Prostate gland (tissue), 2 donors: ENCODE measurements at regions not wholly inside any gene's neighbourhood (a gene's known extent, or its start where the extent isn't known, plus 50 kb on each side); places are given as distances from the start of the nearest gene placed in this dataset.

Experiments used
- CTCF ChIP-seq, 4 experiments: fragments of 200-600 bp in 2 of 4; fragments of 450-650 bp in 2 of 4; sonication (generic) in 2 of 4; IDR thresholded peaks; 1 replicate in 3 of 4; 2 replicates in 1 of 4; pipeline ENCODE4 v1.5.1; 2016 to 2019; ENCODE audit warnings: antibody characterized with exemption in 4 of 4, mild to moderate bottlenecking in 2 of 4, moderate library complexity in 2 of 4
- POLR2A ChIP-seq: fragments of 450-650 bp; IDR thresholded peaks from one replicate; pipeline ENCODE4 v1.6.1; 2016; ENCODE audit warnings: antibody characterized with exemption, mild to moderate bottlenecking
- POLR2AphosphoS5 ChIP-seq: sonication (generic); formaldehyde crosslinking; IDR thresholded peaks from one replicate; pipeline ENCODE4 v1.6.1; 2017; ENCODE audit warnings: antibody characterized with exemption

- TF ChIP-seq POLR2A (no peak), CTCF (IDR thresholded peaks at IDR 0.05) (no peak), POLR2AphosphoS5 (no peak)
Observed at GRCh38 chr1:203424285-203424684, 51.3 kb upstream of the PRELP start.
